Middle frontal gyrus (tissue), 1 donor: ENCODE measurements at regions not wholly inside any gene's neighbourhood (a gene's known extent, or its start where the extent isn't known, plus 50 kb on each side); places are given as distances from the start of the nearest gene placed in this dataset.
"Not testable (repeated sequence)": the region's sequence is repeated elsewhere in the genome, so short reads cannot be mapped to it uniquely, and the experiment has no call there.

Experiments used
- DNase-seq: peaks from one replicate; pipeline ENCODE4 v3.0.0-alpha.2; 2015; ENCODE audit warnings: low spot score; ENCODE audit errors: extremely low spot score

DNA sequence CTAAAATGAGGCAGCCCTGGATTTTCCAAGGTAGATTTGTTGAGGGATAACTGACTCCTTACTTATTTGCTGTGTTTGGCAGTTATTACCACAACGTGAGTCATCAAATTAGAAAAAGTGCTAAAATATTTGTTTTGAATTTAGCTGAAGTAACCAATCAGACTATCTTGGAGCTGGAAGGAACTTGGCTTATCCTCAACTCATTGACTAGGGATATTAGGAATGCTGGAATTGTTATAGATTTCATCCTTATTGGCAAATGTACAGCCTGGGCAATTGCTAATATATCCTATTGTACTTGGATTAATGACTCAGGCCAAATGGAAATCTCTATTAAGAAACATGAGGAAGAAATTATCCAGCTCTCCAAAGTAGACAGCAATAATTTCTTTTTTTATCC, 1189.0 kb upstream of the LRRN3 start:
- no peak for DNase-seq

DNA sequence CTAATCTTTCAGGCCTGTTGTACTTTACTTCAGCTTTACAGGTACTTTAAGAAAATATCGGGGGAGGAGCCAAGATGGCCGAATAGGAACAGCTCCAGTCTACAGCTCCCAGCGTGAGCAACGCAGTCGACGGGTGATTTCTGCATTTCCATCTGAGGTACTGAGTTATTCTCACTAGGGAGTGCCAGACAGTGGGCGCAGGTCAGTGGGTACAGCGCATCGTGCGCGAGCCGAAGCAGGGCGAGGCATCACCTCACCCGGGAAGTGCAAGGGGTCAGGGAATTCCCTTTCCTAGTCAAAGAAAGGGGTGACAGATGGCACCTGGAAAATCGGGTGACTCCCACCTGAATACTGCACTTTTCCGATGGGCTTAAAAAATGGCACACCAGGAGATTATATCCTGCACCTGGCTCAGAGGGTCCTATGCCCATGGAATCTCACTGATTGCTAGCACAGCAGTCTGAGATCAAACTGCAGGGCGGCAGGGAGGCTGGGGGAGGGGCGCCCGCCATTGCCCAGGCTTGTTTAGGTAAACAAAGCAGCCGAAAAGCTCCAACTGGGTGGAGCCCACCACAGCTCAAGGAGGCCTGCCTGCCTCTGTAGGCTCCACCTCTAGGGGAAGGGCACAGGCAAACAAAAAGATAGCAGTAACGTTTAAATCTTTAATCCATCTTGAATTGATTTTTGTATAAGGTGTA, 1185.4 kb upstream of the LRRN3 start:
- DNase-seq, result not testable (repeated sequence)

DNA sequence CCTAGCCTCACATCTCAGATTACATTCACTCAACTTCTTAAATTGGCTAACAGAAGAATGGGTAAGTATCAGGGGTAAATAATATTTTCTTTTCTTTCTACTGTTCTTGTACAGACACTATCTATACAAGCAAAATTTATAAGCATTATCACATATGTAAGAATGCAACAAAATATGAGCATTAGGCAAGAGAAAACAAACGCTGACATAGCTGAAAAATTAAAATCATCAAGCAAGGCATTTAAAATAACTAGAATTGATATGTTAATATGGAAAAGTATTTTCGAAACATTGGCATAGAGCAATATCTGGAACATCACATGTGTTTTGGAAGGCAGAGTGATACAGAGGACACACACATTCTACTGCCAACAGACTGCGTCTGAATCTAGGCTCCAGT, 1175.3 kb upstream of the LRRN3 start:
- no peak for DNase-seq

DNA sequence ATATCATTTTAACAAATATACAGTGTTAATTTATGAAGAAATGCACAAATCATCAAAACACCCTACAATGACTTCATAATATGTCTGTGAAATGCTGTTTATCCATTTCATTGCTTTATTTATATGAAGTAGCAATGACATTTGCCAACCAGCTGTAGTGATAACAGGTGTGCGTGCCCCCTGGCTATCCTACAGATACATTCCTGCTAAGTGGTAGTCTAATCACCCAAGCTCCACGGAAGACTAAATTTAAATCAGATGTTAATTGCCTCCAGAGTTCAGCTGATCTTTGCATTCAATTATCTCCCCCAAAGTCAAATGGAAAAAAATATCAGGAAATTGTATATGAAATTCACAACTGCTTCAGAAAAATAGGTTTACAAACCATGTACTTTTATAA, 1164.2 kb upstream of the LRRN3 start:
- no peak for DNase-seq

DNA sequence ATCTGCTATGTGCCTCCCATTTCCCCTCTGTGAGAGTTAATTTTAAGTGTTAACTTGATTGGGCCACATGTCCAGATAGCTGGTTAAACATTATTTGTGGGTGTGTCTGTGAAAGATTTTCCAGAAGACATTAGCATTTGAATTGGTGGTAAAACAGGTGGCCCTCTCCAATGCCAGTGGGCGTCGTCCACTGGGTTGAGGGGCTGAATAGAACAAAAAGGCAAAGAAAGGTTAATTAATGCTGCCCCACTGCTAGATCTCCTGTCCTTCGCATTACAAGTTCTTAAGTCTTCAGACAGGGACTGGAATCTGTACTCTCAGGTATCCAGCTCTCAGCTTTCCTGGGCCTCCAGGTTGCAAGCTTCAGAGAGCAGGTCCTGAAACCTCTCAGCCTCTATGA, 1160.9 kb upstream of the LRRN3 start:
- no peak for DNase-seq

DNA sequence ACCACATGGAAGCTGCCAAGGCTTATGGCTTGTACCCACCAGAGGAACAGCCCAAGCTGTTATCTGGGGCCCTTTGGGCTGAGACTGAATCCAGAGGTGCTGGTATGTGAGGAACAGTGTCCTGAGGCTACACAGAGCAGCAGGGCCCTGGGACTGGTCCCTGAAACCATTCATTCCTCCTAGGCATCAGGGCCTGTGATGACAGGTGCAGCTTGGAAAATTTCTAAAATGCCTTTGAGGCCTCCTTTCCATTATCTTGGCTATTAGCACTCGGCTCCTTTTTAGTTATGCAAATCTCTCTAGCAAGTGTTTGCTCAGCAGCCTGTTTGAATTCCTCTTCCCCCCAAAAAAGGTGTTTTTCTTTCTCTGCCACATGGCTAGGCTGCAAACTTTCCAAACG, 1151.7 kb upstream of the LRRN3 start:
- DNase-seq, result no peak

DNA sequence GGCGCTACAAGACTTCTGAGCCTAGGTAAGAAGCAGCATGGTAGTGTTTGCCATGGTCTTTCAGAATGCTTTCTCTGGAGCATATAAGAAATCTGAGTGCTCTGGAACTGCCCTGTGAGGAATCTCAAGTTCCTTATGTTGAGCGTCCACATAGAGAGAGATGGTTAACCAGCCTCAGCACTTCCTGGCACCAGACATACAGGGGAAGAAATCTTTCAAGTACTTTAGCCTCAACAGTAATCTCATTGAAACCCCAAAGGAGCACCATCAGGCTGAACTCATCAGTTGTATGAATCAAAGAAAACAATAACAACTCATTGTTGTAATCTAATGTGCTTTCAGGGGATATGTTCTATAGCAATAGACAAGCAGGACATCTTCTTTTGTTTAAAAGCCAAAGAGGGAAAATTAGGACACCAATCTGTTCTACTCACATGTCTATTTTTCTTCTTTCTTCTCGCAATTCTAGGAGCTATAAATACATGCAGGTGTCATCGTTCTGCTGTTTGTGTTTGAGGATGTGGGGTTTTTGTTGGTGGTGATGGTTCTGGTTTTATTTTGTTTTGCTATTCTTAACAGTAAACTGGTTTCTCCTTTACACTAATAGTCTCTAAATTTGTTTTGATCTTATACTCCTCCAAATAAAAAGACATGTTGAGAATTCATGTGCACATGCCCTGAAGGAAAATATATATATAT, 1145.0 kb upstream of the LRRN3 start:
- DNase-seq, result no peak

DNA sequence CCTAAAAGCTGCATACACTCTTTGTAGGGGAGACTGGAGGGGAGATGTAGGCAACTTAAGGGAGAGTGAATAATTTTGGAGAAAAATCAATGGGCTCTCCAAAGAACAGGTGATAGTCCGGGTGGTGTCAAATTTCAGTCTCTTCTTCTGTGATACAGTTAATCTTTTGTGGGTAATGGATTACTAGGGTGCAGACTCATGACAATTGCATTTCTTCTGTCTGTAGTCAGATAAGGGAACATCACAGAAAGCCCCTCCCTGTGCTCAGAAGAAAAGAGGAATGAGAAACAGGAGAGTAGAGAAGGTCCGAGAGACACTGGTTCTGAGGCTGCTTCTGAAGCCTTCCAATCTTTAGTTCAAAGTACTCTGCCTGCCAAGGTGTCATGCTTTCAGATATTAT, 1140.7 kb upstream of the LRRN3 start:
- DNase-seq, result no peak

DNA sequence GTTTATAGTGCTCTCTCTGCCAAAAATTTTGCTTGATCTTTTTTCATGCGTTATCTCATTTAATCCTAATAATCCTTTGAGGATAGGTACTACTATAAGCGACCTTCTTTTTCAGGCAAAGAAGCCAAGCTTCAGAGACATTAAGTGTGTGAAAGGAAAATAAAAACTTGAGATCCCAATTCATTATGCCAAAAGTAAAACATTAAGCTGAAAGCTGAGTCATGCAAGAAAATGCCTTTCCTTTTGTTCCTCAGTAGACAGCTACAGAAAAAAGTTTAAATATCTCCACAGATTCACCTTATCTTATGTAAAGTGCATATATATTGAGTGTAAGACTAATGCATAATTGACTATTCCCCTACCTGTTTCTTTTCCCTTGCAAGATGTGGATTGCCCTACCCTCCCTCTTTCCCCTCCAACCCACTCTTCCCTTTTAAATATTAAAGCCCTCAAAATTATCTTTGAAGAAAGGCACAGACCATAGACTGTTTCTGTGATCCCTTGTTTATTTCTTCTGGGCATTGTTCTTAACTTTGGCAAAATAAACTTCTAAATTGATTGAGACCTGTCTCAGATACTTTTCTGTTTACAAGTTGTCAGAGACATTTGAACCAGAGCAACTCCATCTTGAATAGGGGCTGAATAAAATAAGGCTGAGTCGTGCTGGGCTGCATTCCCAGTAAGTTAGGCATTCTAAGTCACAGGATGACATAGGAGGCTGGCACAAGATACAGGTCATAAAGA, 1139.9 kb upstream of the LRRN3 start:
- DNase-seq, result no peak

DNA sequence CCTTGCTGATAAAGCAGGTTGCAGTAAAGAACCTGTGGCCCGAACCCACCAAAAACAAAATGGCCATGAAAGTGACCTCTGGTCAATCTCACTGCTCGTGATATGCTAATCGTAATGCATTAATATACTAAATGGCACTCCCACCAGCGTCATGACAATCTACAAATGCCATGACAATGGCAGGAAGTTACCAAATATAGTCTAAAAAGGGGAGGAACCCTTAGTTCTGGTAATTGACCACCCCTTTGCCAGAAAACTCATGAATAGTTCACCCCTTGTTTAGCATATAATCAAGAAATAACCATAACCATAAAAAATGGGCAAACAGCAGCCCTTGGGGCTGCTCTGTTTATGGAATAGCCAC, 1139.4 kb upstream of the LRRN3 start:
- DNase-seq, result no peak

DNA sequence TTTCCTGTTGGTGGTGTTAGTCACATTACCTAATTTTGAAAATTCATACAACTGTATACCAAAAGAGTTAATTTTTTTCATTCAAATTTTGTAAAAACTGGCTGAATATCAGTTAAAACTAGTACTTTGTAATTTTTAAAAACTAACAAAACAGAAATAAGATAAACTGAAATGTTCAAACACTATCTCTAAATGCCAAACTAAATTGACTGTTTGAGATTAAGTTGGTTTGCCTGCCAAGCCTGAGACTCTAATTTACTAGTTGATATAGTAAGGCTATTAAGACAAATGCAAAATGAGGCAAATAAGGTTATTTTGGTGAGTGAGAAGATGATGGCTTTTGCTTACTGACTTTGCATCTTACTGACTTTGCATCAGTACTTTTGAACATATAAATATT, 1134.9 kb upstream of the LRRN3 start:
- no peak for DNase-seq

DNA sequence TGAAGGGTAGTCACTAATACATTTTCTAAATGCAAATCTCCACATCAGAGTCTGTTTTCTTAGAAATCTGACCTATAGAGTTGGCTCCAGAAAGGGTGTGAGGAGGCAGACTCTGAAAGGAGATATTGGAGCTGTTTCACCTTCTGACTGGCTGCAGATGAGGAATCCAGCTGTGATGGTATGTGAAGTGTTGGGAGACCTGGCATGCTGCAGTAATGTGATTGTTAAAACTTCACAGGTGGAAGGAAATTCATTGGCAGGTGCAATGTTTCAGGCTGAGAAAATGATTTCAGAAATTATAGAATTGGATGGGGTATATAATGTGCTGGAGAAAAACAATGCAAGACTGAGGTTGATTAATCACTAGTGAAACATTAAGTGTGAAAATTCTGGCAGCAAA, 1134.0 kb upstream of the LRRN3 start:
- DNase-seq, result no peak

DNA sequence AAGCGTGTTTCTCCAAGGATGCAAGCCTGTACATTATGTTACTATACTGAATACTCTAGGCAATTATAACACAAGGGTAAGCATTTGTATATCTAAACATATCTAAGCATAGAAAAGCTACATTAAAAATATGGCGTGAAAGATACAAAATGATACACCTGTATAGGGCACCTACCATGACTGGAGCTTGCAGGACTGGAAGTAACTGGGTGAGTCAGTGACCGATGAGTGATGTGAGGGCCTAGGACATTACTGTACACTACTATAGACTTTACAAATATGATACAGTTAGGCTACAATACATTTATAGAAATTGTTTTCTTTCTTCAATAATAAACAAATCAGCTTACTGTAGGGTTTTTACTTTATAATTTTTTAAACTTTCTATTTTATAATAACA, 1127.2 kb upstream of the LRRN3 start:
- no peak for DNase-seq

DNA sequence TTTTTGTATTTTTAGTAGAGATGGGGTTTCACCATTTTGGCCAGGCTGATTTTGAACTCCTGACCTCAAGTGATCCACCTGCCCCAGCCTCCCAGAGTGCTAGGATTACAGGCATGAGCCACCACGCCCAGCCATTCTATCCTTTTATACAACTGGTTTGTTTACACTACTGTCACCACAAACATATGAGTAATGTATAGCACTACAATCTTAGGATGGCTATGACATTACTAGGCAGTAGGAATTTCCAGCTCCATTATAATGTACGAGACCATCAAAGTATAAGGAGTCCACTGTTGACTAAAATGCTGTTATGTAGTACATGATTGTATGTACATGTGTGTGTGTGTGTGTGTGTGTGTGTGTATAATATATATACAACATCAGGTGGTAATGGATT, 1126.1 kb upstream of the LRRN3 start:
- DNase-seq, result no peak

DNA sequence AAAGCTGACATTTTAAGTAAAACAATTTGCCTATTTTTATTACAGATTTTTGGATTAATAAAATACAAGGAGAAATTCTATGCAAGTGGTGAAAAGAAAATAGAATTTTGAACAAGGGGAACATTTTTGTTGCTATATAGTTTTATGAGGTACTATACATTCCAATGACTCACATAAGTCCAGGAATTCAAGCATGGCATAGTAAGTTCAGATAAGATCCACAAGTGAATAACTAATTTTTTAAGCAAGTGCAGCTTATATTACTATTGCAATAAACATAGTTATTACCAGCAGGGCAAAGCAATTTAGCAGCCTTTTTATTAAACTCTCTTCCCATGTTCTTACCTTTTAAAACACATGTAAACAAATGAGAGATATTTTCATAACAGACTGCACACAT, 1123.5 kb upstream of the LRRN3 start:
- no peak for DNase-seq

DNA sequence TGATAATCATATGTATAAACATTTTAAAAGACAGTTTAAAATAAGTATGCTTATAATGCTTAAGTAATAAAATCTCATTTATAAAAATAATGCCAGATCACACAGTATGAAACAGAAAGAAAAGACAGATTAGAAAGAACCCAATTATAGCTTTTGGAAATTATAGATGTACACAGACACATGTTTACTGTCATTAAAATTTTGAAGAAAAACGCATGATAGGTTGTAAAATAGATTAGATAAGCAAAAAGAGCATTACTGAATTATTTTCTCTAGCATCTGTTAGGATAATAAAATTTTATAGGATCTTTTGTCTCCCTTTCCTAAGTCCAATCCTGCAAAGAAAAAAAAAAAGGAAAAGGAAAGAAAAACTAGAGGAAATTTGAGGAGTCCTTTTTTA, 1107.3 kb upstream of the LRRN3 start:
- no peak for DNase-seq

DNA sequence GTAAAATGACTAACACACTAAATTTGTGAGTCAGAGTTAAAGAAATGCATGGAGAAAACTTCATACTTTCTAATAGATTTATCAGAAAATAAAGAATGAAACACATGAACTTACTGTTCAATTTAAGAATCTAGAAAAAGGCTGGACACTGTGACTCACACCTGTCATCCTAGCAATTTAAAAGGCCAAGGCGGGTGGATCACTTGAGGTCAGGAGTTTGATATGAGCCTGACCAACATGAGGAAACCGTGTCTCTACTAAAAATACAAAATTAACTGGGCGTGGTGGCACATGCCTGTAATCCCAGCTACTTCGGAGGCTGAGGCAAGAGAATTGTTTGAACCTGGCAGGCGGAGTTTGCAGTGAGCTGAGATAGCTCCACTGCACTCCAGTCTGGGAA, 1106.2 kb upstream of the LRRN3 start:
- DNase-seq, result no peak

DNA sequence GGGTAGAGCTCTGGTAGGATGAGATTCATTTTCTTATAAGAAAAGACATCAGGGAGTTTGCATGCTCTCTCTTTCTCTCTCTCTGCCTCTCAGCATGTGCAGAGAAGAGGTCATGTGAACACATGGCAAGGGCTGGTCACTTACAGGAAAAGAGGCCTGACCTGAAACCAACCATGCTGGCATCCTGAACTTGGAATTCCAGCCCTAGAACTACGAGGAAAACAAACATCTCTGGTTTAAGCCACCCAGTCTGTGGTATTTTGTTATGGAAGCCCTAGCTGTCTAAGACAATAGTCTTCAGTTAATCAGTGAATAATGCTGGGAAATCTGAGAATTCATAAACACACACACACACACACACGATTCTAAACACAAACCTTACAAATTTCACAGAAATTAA, 1104.2 kb upstream of the LRRN3 start:
- no peak for DNase-seq

DNA sequence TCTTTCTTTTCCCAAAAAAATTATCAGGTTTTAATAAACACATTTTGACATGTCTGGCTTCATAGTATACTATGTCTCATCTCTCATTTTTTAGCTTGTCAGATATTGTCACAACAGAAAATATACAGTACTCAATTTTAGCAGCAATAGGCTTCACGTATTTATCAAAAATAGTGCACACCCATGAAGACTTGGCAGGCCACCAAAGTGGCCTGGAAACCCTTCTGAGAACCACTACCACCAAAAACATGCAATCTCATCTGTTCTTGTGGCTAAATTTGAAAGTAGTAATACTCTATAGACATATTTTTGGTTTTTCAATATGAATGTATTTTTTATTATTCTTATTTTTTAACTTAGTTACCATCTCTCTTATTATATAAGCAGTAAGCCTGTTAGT, 1094.5 kb upstream of the LRRN3 start:
- no peak for DNase-seq

DNA sequence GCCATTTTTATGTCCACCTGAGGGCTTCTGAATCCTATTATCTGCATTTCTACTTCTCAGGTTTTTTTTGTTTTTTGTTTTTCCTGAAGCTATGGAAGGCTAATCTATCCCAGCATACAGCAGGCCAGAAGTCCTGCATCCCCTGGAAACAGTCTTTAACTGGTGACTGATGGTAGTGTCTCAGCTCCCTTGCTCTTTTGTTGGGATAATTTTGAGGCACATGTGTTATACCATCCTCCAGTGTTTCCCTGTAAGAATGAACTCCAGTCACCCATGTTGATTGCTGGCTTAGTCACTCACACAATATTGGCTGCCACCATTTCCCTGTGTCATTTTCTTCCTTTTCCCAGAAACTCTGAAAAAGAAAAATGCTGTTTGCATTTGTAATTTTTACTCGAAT, 1094.0 kb upstream of the LRRN3 start:
- no peak for DNase-seq

DNA sequence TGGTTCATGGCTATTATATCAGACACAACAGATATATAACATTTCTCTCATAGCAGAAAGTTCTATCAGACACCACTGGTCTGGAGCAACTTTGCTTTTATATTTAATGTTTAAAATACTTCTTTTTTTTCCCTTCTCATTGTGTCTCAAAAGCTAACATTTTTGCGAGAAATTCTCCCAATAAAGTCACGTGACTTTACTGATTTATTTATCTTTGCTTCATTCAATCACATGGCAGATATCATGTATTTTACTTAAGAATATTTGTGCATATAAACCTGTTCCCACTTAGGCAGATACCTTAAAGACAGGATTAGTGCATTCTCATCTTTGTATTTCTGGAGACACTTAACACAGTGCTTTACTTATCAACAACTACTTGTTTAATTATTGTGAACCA, 1093.1 kb upstream of the LRRN3 start:
- no peak for DNase-seq

DNA sequence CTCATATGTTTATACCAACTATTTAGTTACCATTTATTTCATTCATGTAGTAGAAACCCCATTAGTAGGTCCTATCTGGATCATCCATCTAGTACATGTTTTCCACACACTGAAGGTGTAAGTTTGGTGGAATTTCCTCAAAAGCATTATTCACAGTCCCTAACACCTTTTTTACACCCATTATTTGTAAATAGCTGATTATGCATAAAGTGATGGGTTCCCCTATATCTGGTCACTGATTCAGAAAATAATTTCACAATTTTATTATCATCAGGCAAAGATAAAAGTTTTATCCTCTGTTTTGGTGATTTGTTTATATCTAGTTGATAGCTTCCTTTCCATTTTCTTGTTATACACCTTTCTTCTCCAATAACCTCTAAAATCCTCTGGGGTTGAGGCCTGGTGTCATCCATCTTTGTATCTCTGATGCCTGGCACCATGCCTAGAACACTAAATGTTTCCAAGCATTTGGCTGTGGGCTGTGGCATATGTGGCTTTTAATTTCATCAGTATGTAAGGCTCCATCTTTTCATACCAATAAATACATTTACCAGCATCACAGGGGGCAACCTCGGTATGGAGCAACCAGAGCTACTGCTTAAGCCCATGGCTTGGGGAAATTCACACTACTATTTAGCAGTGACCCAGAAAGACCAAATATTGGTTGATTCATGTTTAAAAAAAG, 1089.5 kb upstream of the LRRN3 start:
- no peak for DNase-seq
